ENCODE measurements at regions not wholly inside any gene's neighbourhood (a gene's known extent, or its start where the extent isn't known, plus 50 kb on each side); places are given as distances from the start of the nearest gene placed in this dataset.

DNA sequence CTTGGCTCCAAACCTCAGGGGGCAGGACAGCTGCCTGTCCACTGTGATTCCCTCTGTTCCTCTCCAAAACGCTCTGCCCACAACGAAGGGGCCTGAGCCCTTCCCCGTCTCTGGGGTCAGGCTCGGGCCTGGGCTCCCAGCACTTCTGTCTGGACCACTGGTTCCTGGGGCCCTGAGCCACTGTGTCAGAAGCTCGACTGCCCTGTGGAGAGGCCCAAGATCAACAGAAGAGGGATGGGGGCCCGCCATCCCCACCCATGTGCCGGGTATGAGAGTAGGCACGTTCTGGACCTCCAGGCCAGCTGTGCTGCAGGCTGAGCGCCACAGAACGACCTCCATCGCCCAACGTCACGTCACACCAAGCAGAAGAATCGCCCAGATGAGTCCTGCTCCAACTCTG, 119.9 kb upstream of the HS6ST1 start:
- TF ChIP-seq POLR2AphosphoS5 (IDR thresholded peaks at IDR 0.05): no peak
- TF ChIP-seq, protein P1, sequence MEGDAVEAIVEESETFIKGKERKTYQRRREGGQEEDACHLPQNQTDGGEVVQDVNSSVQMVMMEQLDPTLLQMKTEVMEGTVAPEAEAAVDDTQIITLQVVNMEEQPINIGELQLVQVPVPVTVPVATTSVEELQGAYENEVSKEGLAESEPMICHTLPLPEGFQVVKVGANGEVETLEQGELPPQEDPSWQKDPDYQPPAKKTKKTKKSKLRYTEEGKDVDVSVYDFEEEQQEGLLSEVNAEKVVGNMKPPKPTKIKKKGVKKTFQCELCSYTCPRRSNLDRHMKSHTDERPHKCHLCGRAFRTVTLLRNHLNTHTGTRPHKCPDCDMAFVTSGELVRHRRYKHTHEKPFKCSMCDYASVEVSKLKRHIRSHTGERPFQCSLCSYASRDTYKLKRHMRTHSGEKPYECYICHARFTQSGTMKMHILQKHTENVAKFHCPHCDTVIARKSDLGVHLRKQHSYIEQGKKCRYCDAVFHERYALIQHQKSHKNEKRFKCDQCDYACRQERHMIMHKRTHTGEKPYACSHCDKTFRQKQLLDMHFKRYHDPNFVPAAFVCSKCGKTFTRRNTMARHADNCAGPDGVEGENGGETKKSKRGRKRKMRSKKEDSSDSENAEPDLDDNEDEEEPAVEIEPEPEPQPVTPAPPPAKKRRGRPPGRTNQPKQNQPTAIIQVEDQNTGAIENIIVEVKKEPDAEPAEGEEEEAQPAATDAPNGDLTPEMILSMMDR (IDR thresholded peaks at IDR 0.05): no peak

Data from prostate gland (tissue), 2 donors.